Inflammatory macrophage treated with lipopolysaccharide for 4 hours (primary cell): ENCODE measurements at regions not wholly inside any gene's neighbourhood (a gene's known extent, or its start where the extent isn't known, plus 50 kb on each side); places are given as distances from the start of the nearest gene placed in this dataset.

Experiments
- DNase-seq: peaks from one replicate; pipeline ENCODE4 v3.0.0-alpha.2; 2020

- DNase-seq: no peak
Observed at GRCh38 chr4:62822306-62822705, 1586.9 kb downstream of the TECRL start.

- no peak for DNase-seq
Observed at GRCh38 chr4:62816566-62816965, 1592.7 kb downstream of the TECRL start.

GRCh38 chr4:62814510-62815047 is 1594.7 kb downstream of the TECRL start:
- DNase-seq: peak; percentile 37

- no peak for DNase-seq
Observed at GRCh38 chr4:62806816-62807215, 1602.4 kb downstream of the TECRL start.

GRCh38 chr4:62804075-62804474 is 1603.9 kb downstream of the ADGRL3 start:
- no peak for DNase-seq

GRCh38 chr4:62797221-62797620 is 1597.1 kb downstream of the ADGRL3 start:
- no peak for DNase-seq

- no peak for DNase-seq
Observed at GRCh38 chr4:62791386-62791785, 1591.3 kb downstream of the ADGRL3 start.

GRCh38 chr4:62771983-62772557 is 1571.9 kb downstream of the ADGRL3 start:
- no peak for DNase-seq

GRCh38 chr4:62740296-62740695 is 1540.2 kb downstream of the ADGRL3 start:
- no peak for DNase-seq

GRCh38 chr4:62717154-62717553 is 1517.0 kb downstream of the ADGRL3 start:
- DNase-seq: no peak

- DNase-seq: no peak
Observed at GRCh38 chr4:62711575-62711974, 1511.4 kb downstream of the ADGRL3 start.

GRCh38 chr4:62709618-62710252 is 1509.6 kb downstream of the ADGRL3 start:
- peak; percentile 44 for DNase-seq

- DNase-seq: no peak
Observed at GRCh38 chr4:62706423-62706822, 1506.3 kb downstream of the ADGRL3 start.

GRCh38 chr4:62683799-62684566 is 1483.9 kb downstream of the ADGRL3 start:
- DNase-seq: no peak

- DNase-seq: no peak
Observed at GRCh38 chr4:62676962-62677361, 1476.8 kb downstream of the ADGRL3 start.

GRCh38 chr4:62670514-62670913 is 1470.4 kb downstream of the ADGRL3 start:
- DNase-seq: no peak

- no peak for DNase-seq
Observed at GRCh38 chr4:62661821-62662220, 1461.7 kb downstream of the ADGRL3 start.

- no peak for DNase-seq
Observed at GRCh38 chr4:62656006-62656405, 1455.9 kb downstream of the ADGRL3 start.

GRCh38 chr4:62644372-62644771 is 1444.2 kb downstream of the ADGRL3 start:
- DNase-seq: peak; percentile 49

- no peak for DNase-seq
Observed at GRCh38 chr4:62640296-62640695, 1440.2 kb downstream of the ADGRL3 start.

GRCh38 chr4:62627671-62628070 is 1427.5 kb downstream of the ADGRL3 start:
- peak; percentile 77 for DNase-seq

- peak; percentile 87 for DNase-seq
Observed at GRCh38 chr4:62627141-62627540, 1427.0 kb downstream of the ADGRL3 start.

- DNase-seq: peak; percentile 69
Observed at GRCh38 chr4:62622089-62622488, 1422.0 kb downstream of the ADGRL3 start.

GRCh38 chr4:62619971-62620370 is 1419.8 kb downstream of the ADGRL3 start:
- no peak for DNase-seq
